Karpas-422 (cell line): ENCODE measurements at regions not wholly inside any gene's neighbourhood (a gene's known extent, or its start where the extent isn't known, plus 50 kb on each side); places are given as distances from the start of the nearest gene placed in this dataset.
"Not testable (repeated sequence)": the region's sequence is repeated elsewhere in the genome, so short reads cannot be mapped to it uniquely, and the experiment has no call there.

Experiments
- DNase-seq: peaks from one replicate; pipeline ENCODE4 v3.0.0-alpha.2; 2015
- H2AFZ ChIP-seq: fragments of 200-600 bp; sonication (generic); 2 replicates; pipeline ENCODE4 v1.6.1; 2014; ENCODE audit warnings: antibody characterized with exemption, low read length, mixed read lengths
- H3K27ac ChIP-seq: fragments of 200-600 bp; sonication (generic); 2 replicates; pipeline ENCODE4 v1.5.1; 2014; ENCODE audit warnings: mild to moderate bottlenecking, low read length, moderate library complexity
- H3K27me3 ChIP-seq: fragments of 200-600 bp; sonication (generic); 2 replicates; pipeline ENCODE4 v1.6.1; 2014; ENCODE audit warnings: low read length, mixed read lengths
- H3K36me3 ChIP-seq: fragments of 200-600 bp; sonication (generic); 2 replicates; pipeline ENCODE4 v1.6.1; 2014; ENCODE audit warnings: low read length, mixed read lengths; ENCODE audit not compliant: insufficient read depth
- H3K4me1 ChIP-seq: fragments of 200-600 bp; sonication (generic); 2 replicates; pipeline ENCODE4 v1.6.1; 2014; ENCODE audit warnings: mild to moderate bottlenecking, low read length, mixed read lengths
- H3K4me2 ChIP-seq: fragments of 200-600 bp; sonication (generic); 2 replicates; pipeline ENCODE4 v1.6.1; 2014; ENCODE audit warnings: low read length, low read depth, mild to moderate bottlenecking; ENCODE audit not compliant: poor library complexity, severe bottlenecking
- H3K4me3 ChIP-seq: fragments of 200-600 bp; sonication (generic); 2 replicates; pipeline ENCODE4 v1.5.1; 2014; ENCODE audit warnings: mild to moderate bottlenecking, antibody characterized with exemption, low read length, mixed read lengths
- H3K79me2 ChIP-seq: fragments of 200-600 bp; sonication (generic); 2 replicates; pipeline ENCODE4 v1.6.1; 2014; ENCODE audit warnings: mild to moderate bottlenecking, low read length, mixed read lengths
- H3K9ac ChIP-seq: fragments of 200-600 bp; sonication (generic); 2 replicates; pipeline ENCODE4 v1.6.0; 2014; ENCODE audit warnings: low read length
- H3K9me2 ChIP-seq: fragments of 200-600 bp; sonication (generic), shearing (Covaris generic); replicated peaks from 2 replicates; pipeline ENCODE4 v1.6.0; 2014; ENCODE audit warnings: mild to moderate bottlenecking, low read length, moderate library complexity; ENCODE audit not compliant: insufficient read depth
- H3K9me3 ChIP-seq: fragments of 300-700, 200-600 bp; sonication (generic); 2 replicates; pipeline ENCODE4 v1.6.1; 2014; ENCODE audit warnings: low read length, mixed read lengths
- H4K20me1 ChIP-seq: fragments of 200-600 bp; sonication (generic); 2 replicates; pipeline ENCODE4 v1.6.1; 2014; ENCODE audit warnings: mild to moderate bottlenecking, antibody characterized with exemption, low read length, low read depth; ENCODE audit not compliant: insufficient read depth

DNA sequence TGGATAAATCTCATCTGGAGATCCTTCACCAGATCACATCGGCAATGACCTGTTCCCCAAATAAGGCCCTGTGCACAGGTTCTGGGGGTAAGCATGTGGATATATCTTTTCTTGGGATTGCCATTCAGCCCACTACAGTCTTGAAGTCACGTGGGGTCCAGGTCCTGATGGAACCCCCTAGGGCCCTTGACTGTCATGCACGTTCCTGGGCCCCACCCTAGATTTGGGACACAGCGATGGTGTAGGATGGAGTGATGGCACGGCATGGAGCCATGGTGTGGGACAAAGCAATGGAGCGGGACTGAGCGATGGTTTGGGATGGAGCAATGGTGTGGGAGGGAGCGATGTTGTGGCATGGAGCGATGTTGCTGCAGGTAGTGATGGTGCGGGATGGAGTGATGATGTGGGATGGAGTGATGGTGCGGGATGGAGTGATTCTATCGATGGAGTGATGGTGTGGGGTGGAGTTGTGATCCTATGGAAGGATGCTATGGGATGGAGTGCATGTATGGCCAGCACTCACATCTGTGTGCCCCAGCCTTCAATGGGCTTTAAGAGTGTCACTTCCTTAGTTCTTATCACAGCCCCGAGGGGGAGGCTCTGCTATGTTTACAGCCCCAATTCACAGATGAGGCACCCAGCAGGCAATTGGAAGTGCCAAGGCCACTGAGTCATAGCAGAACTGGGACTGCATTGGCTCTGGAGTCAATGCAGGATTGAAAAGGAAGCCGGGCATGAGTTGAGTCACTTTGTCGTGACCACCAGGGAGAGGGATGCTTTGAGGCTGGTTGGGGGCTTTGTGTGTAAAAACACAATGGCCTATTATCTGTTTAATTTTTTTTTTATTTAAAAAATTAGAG is 97.0 kb upstream of the C1orf174 start:
- DNase-seq: no peak
- Histone ChIP-seq H3K27me3 (no peaks in the 10 kb centered on the region), H3K9ac (no peak overlapping the region), H3K36me3 (no peaks in the 10 kb centered on the region), H3K9me2 (no peaks in the 10 kb centered on the region), H3K9me3 (no peaks in the 10 kb centered on the region), H3K4me3 (no peak overlapping the region), H4K20me1 (no peaks in the 10 kb centered on the region), H3K79me2 (no peaks in the 10 kb centered on the region), H3K4me2 (no peak overlapping the region), H3K27ac (no peak overlapping the region), H3K4me1 (peaks cover 9% of the 10 kb centered on the region), H2AFZ (no peak overlapping the region)

DNA sequence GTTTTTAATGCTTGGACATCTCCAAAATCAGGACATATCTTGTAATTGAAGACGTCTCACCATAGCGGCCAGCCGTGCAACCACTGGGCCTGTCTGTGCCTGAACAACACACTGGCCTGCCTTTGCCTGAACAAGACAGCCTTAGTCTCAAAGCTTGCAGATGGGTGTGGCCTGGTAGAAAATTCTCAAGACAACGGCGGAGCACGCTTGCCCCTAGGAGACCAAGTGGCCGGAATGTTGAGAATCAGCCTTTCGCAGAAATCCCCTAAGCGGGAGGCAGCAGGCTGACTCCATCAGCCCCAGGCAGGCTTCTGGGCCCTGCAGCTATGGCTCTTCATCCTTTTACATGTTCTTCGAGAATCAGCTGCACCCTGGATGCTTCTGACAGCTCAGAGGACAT is 98.0 kb upstream of the C1orf174 start:
- H3K27me3 ChIP-seq: no peaks in the 10 kb centered on the region
- H3K36me3 ChIP-seq: no peaks in the 10 kb centered on the region
- DNase-seq: no peak
- no peak overlapping the region for H2AFZ ChIP-seq
- no peak overlapping the region for H3K4me3 ChIP-seq
- no peaks in the 10 kb centered on the region for H3K79me2 ChIP-seq
- no peaks in the 10 kb centered on the region for H3K9me2 ChIP-seq
- no peaks in the 10 kb centered on the region for H3K9me3 ChIP-seq
- H3K27ac ChIP-seq: no peak overlapping the region
- H4K20me1 ChIP-seq: no peaks in the 10 kb centered on the region
- peaks cover 9% of the 10 kb centered on the region for H3K4me1 ChIP-seq
- no peak overlapping the region for H3K9ac ChIP-seq
- H3K4me2 ChIP-seq: no peak overlapping the region

DNA sequence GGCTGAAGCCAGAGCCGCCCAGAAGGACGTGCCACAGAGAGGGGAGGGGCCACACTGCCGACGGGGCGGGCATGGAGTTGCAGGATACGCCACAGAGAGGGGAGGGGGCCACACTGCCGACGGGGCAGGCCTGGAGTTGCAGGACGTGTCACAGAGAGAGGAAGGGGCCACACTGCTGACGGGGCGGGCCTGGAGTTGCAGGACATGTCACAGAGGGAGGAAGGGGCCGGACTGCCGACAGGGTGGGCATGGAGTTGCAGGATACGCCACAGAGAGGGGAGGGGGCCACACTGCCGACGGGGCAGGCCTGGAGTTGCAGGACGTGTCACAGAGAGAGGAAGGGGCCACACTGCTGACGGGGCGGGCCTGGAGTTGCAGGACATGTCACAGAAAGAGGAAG is 99.4 kb upstream of the C1orf174 start:
- H3K9me3 ChIP-seq, H3K4me2 ChIP-seq: not testable (repeated sequence)

DNA sequence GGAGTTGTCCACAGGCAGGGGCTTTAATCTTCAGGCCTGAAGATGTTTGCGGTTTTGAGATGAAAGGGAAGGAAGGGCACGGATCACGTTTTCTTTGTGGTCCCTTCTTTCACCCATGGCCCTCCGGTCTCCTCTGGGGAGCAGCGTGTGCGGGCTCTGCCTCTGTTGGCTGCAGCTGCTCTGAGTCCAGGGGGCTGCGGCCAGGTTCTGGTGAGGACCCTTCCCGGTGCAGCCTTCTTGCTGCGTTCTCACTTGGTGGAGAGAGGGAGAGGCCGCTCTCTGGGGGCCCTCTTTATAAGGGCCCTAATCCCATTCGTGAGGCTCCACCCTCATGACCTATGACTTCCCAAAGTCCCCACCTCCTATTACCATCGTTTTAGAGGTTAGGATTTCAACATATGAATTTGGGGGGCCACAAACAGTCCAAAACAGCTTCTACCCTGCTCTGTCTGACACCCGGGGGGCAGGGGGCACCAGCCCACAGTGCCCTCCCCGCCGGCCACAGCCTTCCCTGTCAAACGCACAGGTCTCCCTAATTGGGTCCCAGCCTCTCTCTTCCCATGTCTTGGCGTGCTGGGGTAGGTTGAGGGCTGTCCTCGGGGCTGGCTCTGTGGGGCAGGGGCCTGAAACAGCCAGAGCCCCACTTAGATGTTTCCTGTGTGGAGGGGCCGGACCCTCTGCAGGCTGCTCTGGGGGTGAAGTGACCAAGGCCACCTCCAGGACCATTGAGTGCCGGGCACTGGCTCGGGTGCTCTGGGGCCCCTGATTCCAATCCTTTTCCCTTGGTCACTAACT is 100.1 kb upstream of the C1orf174 start:
- Histone ChIP-seq H3K4me1 (peaks cover 9% of the 10 kb centered on the region), H3K4me2 (no peak overlapping the region), H3K4me3 (no peak overlapping the region), H4K20me1 (no peaks in the 10 kb centered on the region), H3K36me3 (no peaks in the 10 kb centered on the region), H3K9me2 (no peaks in the 10 kb centered on the region), H3K9me3 (no peaks in the 10 kb centered on the region), H3K27ac (no peak overlapping the region), H3K27me3 (no peaks in the 10 kb centered on the region), H2AFZ (no peak overlapping the region), H3K9ac (no peak overlapping the region), H3K79me2 (no peaks in the 10 kb centered on the region)
- DNase-seq: no peak

More for the DNA sequence above, 99.4 kb upstream of the C1orf174 start:
- not testable (repeated sequence) for H2AFZ ChIP-seq, H3K4me3 ChIP-seq, DNase-seq, H3K36me3 ChIP-seq, H3K9ac ChIP-seq, H3K9me2 ChIP-seq, H3K27me3 ChIP-seq, H4K20me1 ChIP-seq, H3K79me2 ChIP-seq, H3K4me1 ChIP-seq, H3K27ac ChIP-seq

DNA sequence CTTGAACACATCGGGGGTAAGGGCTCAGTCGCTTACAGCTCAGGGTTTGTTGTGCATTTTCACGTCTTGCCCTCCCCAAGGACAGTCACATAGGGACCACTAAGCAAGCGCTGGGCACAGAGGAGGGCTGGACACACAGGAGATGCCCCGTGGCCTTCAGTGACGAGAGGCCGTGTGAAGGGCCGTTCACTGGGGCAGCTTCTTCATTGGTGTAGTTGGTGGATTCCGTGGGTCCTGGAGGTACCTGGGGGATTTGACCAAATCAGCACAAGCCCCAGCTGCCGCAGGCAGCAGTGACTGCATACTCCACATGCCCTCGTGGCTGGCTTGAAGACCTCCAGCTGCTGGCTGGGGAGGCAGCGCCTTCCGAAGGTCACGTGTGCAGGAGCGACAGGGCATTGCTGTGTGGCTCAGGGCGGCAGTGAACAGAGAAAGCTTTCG is 100.8 kb upstream of the C1orf174 start:
- H4K20me1 ChIP-seq: no peaks in the 10 kb centered on the region
- H3K9ac ChIP-seq: no peak overlapping the region
- no peaks in the 10 kb centered on the region for H3K9me2 ChIP-seq
- H3K79me2 ChIP-seq: no peaks in the 10 kb centered on the region
- H3K4me2 ChIP-seq: no peak overlapping the region
- H2AFZ ChIP-seq: no peak overlapping the region
- DNase-seq: no peak
- H3K36me3 ChIP-seq: no peaks in the 10 kb centered on the region
- H3K27me3 ChIP-seq: no peaks in the 10 kb centered on the region
- H3K9me3 ChIP-seq: no peaks in the 10 kb centered on the region
- no peak overlapping the region for H3K27ac ChIP-seq
- H3K4me3 ChIP-seq: no peak overlapping the region
- peaks cover 9% of the 10 kb centered on the region for H3K4me1 ChIP-seq

DNA sequence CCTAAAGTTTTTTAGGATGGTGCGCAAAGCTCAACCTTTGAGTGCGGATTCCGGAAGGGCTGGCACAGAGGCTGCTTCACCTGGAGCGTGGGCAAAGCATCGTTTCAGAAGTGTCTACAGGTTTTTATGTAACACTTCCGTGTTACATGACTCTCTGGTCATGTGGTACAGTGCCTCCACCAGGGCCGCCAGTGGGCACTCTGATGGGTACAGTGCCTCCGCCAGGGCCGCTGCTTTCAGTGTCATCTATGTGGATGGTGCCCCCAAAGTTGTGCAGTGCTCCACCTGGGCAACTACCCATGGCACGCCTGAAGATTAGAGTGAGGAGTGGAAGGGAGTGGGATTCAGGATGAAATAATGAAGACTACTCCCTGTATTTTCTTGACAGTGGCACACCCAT is 101.4 kb upstream of the C1orf174 start:
- Histone ChIP-seq H3K4me1 (peaks cover 13% of the 10 kb centered on the region), H3K9me2 (no peaks in the 10 kb centered on the region), H3K79me2 (no peaks in the 10 kb centered on the region), H3K27ac (no peak overlapping the region), H3K9ac (no peak overlapping the region), H3K9me3 (no peaks in the 10 kb centered on the region), H2AFZ (no peak overlapping the region), H3K4me3 (no peak overlapping the region), H3K27me3 (no peaks in the 10 kb centered on the region), H4K20me1 (no peaks in the 10 kb centered on the region), H3K36me3 (no peaks in the 10 kb centered on the region), H3K4me2 (no peak overlapping the region)
- no peak for DNase-seq

DNA sequence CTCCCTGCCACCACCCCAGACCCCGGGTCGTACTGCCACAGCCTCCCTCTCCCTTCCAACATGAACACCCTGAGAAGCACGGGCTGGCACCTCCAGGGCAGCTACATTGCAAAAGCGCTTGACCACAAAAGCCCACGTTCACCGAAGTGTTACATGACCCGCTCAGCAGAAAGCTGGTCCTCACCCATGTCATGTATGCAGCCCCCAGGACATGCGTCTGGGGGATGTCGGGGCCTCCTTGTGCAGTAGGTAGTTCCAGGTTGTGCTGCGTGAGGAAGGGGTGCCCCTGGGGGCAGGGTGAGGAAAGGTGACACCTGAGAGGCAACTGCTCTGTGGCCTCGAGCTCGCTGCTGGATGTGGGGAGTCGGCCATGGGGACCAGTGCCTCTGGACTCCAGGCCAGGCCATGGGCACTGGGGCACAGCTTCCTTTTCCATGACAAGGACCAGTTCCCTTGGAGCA is 102.0 kb upstream of the C1orf174 start:
- Histone ChIP-seq H3K9me2 (no peaks in the 10 kb centered on the region), H3K4me1 (peaks cover 17% of the 10 kb centered on the region), H2AFZ (no peak overlapping the region), H3K79me2 (no peaks in the 10 kb centered on the region), H3K9ac (no peak overlapping the region), H3K9me3 (no peaks in the 10 kb centered on the region), H3K4me2 (no peak overlapping the region), H3K36me3 (no peaks in the 10 kb centered on the region), H3K27ac (no peak overlapping the region), H3K4me3 (no peak overlapping the region), H3K27me3 (no peaks in the 10 kb centered on the region), H4K20me1 (no peaks in the 10 kb centered on the region)
- no peak for DNase-seq

DNA sequence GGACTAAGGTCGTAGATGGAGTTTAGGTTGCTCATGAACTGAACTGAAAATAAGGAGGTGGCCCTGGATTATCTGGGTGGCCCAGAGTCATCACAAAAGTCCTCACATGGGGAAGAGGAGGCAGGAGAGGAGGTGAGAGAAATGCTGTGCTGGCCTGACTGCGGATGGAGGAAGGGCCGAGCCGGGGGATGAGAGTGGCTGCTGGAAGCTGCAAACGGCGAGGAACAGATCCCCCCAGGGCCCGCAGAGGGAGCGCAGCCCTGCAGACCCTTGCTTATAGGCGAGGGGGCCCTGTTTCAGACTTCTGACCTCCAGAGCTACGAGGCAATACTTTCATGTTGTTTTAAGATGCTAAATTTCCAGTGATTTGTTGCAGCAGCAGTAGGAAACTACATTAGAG is 102.7 kb upstream of the C1orf174 start:
- no peak overlapping the region for H3K27ac ChIP-seq
- H3K4me3 ChIP-seq: no peak overlapping the region
- H4K20me1 ChIP-seq: no peaks in the 10 kb centered on the region
- no peaks in the 10 kb centered on the region for H3K79me2 ChIP-seq
- H3K9me3 ChIP-seq: no peaks in the 10 kb centered on the region
- no peaks in the 10 kb centered on the region for H3K27me3 ChIP-seq
- no peak for DNase-seq
- no peak overlapping the region for H3K4me2 ChIP-seq
- H3K36me3 ChIP-seq: no peaks in the 10 kb centered on the region
- H2AFZ ChIP-seq: no peak overlapping the region
- H3K9me2 ChIP-seq: no peaks in the 10 kb centered on the region
- peaks cover 18% of the 10 kb centered on the region for H3K4me1 ChIP-seq
- H3K9ac ChIP-seq: no peak overlapping the region
